ENCODE measurements at regions not wholly inside any gene's neighbourhood (a gene's known extent, or its start where the extent isn't known, plus 50 kb on each side); places are given as distances from the start of the nearest gene placed in this dataset.

DNA sequence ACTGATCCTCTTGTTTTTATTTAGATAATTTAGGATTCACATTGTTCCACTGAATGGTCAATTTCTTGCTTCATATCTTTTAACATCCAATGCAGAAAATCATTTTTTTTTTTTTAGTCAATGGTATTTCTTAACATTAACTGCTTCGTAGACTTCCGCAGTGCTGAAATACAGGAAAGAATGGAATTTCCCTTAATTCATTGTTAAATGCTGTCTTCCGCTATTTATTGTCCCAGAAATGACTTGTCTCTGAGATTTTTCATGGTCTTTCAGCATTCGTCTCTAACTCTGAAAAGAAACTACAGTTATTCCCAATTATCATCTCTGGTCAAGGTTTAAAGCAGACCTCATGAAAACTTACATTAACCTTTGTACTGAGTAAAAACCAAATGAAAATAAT lies 1029.1 kb upstream of the MANEA start:
- DNase-seq = no peak

GRCh38 chr6:94535798-94536197 lies 1041.5 kb upstream of the MANEA start:
- no peak for DNase-seq

- no peak for DNase-seq
These were observed 1065.7 kb upstream of the MANEA start for GRCh38 chr6:94511502-94512088.

DNA sequence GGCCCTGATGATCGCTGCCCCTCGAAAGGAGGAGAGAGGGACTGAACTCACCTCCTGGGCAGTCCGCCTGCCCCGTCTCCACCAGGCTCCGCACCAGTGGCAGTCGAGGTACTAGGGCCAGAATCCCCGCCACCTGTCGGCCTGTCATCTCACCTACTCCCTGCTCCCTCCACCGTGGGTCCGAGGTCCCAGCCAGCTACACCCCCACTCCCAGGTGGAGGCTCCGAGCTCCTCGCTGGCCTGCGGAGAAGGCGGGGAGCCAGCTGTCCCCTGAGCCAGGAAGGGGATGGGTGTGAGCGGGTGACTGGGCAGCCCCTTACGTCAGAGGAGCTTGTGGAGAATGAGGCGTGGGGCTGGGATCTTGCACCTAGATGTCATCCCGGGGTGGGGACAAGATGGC lies 1066.5 kb upstream of the MANEA start:
- DNase-seq = no peak

DNA sequence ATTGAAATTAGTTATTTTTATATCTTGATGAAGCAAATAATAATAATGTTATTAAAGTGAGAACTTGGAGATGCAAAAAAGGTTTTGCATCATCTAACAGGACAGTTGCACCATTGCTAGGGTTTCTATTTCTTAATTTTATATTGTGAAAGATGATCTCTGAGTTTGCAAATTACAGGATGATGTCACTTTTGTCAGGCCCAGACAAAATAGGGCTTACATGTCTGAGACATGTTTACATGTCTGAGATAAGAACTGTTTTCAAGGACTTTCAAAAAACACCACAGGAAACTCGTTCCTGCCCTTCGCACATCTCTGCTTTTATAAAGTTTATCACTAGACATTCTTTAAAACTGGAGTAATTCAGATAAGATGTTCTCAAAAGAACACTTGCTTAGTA lies 1075.8 kb upstream of the MANEA start:
- no peak for DNase-seq

DNA sequence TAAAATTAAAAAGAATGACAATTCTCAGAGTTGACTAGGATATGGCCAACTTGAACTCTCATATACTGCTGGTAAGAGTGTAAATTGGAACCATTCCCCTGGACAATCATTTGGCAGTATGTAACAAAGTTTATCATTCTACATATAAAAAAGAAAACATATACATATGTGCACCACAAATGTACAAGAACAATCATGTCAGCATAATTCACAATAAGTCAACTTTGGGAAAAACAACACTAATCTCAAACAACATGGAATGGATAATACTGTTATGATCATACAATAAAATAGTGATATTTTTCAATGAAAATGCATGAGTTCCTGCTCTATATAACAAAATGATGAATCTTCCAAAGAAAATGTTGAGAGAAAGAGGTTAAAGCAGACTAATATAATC lies 1078.7 kb upstream of the EPHA7 start:
- DNase-seq = no peak

DNA sequence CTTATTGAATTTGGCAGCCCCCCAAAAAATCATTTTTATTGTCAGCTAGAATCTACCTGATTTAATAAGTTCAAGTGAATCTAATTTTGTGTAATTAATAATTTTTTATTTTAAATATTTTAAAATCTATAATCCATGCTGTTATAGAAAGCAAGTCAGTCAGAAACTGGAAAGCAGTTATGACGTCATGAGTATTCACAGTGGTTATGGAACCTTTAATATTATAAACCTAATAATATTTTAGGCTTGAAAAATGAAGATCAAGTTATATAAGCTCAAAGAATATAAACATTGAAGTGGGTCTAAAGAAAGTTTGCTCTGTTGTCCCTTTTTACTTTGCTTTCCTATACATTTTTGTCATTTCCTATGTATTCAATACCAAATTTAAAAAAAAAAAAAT lies 1075.1 kb upstream of the EPHA7 start:
- no peak for DNase-seq

GRCh38 chr6:94487371-94487770 lies 1068.0 kb upstream of the EPHA7 start:
- DNase-seq = no peak

DNA sequence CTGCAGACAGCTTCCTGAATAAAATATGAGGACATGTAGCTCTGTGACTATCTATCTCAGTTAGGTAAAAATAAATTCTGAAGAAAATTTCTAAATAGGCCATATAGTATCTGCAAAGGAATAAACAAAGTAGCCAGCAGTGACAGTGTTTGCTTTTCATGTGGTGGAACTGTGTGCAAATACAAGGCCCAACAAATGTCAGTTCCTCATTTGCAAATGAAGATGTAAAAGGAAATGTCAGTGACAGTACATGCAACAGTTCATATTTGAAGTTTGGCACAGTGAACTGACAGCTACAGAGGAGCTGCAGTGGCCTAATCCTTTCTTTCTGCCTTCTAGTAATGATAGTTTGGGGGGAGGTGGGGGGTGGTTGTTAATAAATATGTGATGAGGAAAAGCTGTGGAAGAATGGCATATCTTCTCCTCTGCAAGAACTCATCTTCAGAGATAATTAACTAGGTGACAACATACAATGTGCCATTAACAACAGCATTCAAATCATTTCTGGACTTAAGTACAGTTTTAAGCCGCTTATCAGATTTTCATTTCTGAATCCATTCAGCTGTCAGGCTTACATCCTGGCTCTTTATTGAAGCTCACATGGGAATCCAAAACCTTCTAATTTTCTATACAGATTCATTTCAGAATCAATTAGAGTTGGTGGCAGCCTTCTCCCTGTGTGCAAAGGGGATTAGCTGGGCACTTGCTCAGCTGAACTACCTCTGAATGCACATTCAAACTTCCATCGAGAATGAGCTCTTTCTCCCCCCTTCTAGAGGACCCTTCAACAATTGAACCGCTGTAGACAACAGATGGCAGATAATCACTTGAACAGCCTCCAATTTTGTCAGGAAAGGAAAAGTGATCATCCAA lies 1059.0 kb upstream of the EPHA7 start:
- DNase-seq = peak in 1 of 51 donors; percentile 12

- no peak for DNase-seq
These were observed 1049.5 kb upstream of the EPHA7 start for GRCh38 chr6:94468830-94469229.

- no peak for DNase-seq
These were observed 1044.7 kb upstream of the EPHA7 start for GRCh38 chr6:94464018-94464510.

- no peak for DNase-seq
These were observed 1043.9 kb upstream of the EPHA7 start for GRCh38 chr6:94463306-94463705.

DNA sequence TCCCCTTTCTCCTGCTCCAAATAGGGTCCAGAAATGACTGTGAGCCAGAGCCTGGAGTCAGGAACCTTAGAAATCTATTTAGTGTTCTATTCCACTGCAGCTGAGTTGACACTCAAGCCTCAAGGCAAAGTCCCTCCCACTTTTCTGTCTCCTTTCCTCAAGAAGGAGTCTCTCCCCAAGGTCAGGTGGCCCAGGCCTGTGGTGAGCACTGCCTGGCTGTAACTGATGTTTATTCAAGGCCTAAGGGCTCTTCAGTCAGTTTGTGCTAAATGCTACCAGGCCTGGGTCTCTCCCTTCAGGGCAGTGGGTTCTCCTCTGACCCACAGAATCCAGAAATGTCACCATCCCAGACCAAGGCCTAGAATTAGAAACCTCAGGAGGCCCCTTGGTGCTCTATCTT lies 1042.9 kb upstream of the EPHA7 start:
- no peak for DNase-seq

GRCh38 chr6:94456266-94456665 lies 1036.9 kb upstream of the EPHA7 start:
- no peak for DNase-seq

- no peak for DNase-seq
These were observed 1034.9 kb upstream of the EPHA7 start for GRCh38 chr6:94454231-94454630.

DNA sequence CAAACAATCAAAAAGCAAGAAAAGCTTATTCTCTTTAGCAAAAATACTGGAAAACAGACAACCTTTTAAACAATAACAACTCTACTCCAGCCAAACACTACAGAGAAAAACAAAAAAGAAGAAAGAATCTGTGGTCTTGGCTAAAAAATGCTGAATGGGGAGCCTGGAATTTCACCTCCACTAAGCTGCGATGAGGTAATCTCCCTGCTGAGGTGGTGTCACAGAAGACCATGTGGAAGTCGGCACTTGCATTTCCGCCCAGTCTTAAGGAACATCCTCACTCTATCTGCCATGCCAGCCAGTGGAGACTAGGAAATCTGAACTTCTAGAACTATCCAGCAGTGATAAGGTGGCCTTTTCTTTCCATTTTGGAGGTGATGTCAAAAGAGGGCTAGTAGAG lies 1026.8 kb upstream of the EPHA7 start:
- no peak for DNase-seq

GRCh38 chr6:94443701-94444100 lies 1024.3 kb upstream of the EPHA7 start:
- DNase-seq = peak in 7 of 51 donors; percentile 0 to 14 (median 2)

- DNase-seq = no peak
These were observed 1005.3 kb upstream of the EPHA7 start for GRCh38 chr6:94424692-94425091.

GRCh38 chr6:94417363-94417762 lies 998.0 kb upstream of the EPHA7 start:
- DNase-seq = no peak

DNA sequence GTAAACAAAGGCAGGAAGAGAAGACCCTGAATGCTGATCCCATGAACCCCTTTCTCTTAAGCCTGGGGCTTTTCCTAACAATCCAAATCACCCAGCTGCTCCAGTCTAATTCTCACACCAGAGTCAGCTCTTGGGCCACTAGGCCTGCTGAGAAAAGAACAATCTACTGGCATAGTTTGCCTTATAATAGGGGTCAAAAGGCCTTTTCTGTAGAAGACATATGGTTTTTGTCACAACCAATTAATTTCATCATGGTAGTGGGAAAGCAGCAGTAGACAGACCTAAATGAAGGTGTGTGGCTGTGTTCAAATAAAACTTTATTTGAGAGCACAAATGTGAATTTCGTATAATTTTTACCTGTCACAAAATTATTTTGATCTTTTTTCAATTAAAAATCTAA lies 994.7 kb upstream of the EPHA7 start:
- DNase-seq = no peak

GRCh38 chr6:94401311-94401710 lies 982.0 kb upstream of the EPHA7 start:
- DNase-seq = peak in 2 of 51 donors; percentile 0 to 1

DNA sequence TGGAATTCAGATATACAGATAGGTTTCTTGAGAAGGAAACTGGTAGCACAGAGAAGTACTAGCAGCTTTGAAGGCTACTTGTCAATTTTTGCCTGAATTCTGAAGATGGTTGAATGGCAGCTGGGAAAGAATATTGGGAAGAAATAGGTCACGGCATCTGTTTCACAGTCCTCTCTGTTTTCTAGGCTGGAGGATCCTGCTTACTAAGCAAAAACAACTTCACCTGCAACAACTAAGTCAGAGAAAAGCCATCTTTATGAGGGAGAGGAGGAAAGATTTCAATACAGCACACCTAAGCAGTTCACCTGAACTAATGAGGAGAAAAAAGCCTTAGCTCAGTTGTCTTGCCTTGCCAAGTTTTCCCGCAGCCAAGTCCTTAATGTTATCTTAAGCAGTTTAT lies 975.5 kb upstream of the EPHA7 start:
- no peak for DNase-seq

DNA sequence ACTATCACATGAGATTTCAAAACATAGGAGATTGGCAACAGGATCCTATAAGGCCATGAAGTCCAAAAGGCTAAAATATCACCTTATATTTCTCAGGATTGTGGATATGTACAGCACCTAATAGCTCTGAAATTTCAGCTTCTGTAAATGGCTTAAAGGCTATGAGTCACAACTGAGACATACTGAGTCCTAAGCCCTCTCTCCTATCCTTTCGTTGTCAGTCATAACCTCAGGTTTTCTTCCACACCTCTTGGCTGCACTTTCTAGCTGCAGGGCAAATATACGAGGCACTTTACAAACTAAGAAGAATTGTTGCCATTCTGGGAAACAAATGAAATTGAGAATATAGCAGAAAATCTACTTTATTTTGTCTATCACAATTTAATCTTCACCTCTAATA lies 969.9 kb upstream of the EPHA7 start:
- no peak for DNase-seq

All from hypothalamus (tissue), 51 donors.